OCI-LY7 (cell line): ENCODE measurements at regions not wholly inside any gene's neighbourhood (a gene's known extent, or its start where the extent isn't known, plus 50 kb on each side); places are given as distances from the start of the nearest gene placed in this dataset.

Experiments
- CTCF ChIP-seq: fragments of 200-600 bp; sonication (generic); conservative IDR thresholded peaks from 2 replicates; pipeline ENCODE4 v1.5.1; 2014; ENCODE audit warnings: mild to moderate bottlenecking, antibody characterized with exemption, low read length, moderate library complexity, mixed read lengths
- EZH2phosphoT487 ChIP-seq: fragments of 200-600 bp; sonication (generic); IDR thresholded peaks from 2 replicates; pipeline ENCODE4 v1.6.1; 2018; ENCODE audit warnings: low read depth, borderline replicate concordance, mild to moderate bottlenecking, mixed run types, antibody characterized with exemption, low read length, moderate library complexity, mixed read lengths

GRCh38 chr5:62231576-62231975 lies 74.4 kb upstream of the KIF2A start:
- TF ChIP-seq CTCF (no peak), EZH2phosphoT487 (no peak)
